HEK293 (cell line): ENCODE measurements at regions not wholly inside any gene's neighbourhood (a gene's known extent, or its start where the extent isn't known, plus 50 kb on each side); places are given as distances from the start of the nearest gene placed in this dataset.

ENCODE experiments used
- CTCF ChIA-PET: fragments of 350-600 bp; formaldehyde crosslinking; extraction: SDS; loops from one replicate; lab custom pipeline; 2021; ENCODE audit warnings: antibody characterized with exemption; lab: Yijun Ruan, JAX
- POLR2A ChIA-PET: fragments of 300-600 bp; formaldehyde crosslinking; extraction: SDS; loops from one replicate; lab custom pipeline; 2020; ENCODE audit warnings: antibody characterized with exemption, inconsistent platforms; lab: Yijun Ruan, JAX
- H3K27ac ChIP-seq: fragments of 200-500 bp; sonication (Bioruptor generic); 2 replicates; pipeline ENCODE4 v1.5.1; 2014; ENCODE audit warnings: low read depth, low read length, control low read depth, inconsistent platforms; ENCODE audit errors: extremely low read depth
- H3K36me3 ChIP-seq, 2 experiments: fragments of 200-500 bp in 1 of 2; sonication (Bioruptor generic) in 1 of 2; 1 replicate in 1 of 2; 2 replicates in 1 of 2; pipeline ENCODE4 v1.5.1; 2014 to 2017; ENCODE audit warnings: inconsistent platforms in 2 of 2, low read length in 2 of 2; ENCODE audit not compliant: control insufficient read depth in 2 of 2, insufficient read depth in 1 of 2
- H3K4me1 ChIP-seq: fragments of 200-500 bp; sonication (Bioruptor generic); 2 replicates; pipeline ENCODE4 v1.5.1; 2014; ENCODE audit warnings: mild to moderate bottlenecking, low read length, inconsistent platforms; ENCODE audit not compliant: control insufficient read depth, insufficient read depth
- H3K4me3 ChIP-seq: 2 replicates; pipeline ENCODE4 v1.5.1; 2011; ENCODE audit warnings: low read depth, mild to moderate bottlenecking, control low read depth, low read length, moderate library complexity
- H3K9me3 ChIP-seq: fragments of 200-500 bp; sonication (Bioruptor generic); 2 replicates; pipeline ENCODE4 v1.5.1; 2014; ENCODE audit warnings: low read depth, low read length, inconsistent platforms; ENCODE audit not compliant: control insufficient read depth, insufficient read depth
- BCL6B ChIP-seq: fragments of 450-650 bp; formaldehyde crosslinking; IDR thresholded peaks from 2 replicates; pipeline ENCODE4 v1.5.1; 2017; ENCODE audit warnings: missing biosample characterization, missing genetic modification characterization
- ELK4 ChIP-seq: IDR thresholded peaks from 2 replicates; pipeline ENCODE4 v1.6.1; 2011; ENCODE audit warnings: mild to moderate bottlenecking, low read depth, low read length, borderline replicate concordance
- IKZF3 ChIP-seq: fragments of 450-650 bp; IDR thresholded peaks from 2 replicates; pipeline ENCODE4 v1.5.0; 2018; ENCODE audit warnings: missing biosample characterization, mild to moderate bottlenecking, missing genetic modification characterization, moderate library complexity
- MEIS1 ChIP-seq: sonication (generic); formaldehyde crosslinking; IDR thresholded peaks from 2 replicates; pipeline ENCODE4 v1.8.1; 2022; ENCODE audit warnings: missing genetic modification reagents, mild to moderate bottlenecking, borderline replicate concordance
- SALL2 ChIP-seq: fragments of 450-650 bp; formaldehyde crosslinking; IDR thresholded peaks from 2 replicates; pipeline ENCODE4 v1.5.0; 2017; ENCODE audit warnings: missing biosample characterization, mild to moderate bottlenecking, missing genetic modification characterization, borderline replicate concordance
- TRIM28 ChIP-seq: IDR thresholded peaks from 2 replicates; pipeline ENCODE4 v1.6.1; 2011; ENCODE audit warnings: low read length, control low read depth, borderline replicate concordance
- WT1 ChIP-seq: fragments of 450-650 bp; formaldehyde crosslinking; IDR thresholded peaks from 2 replicates; pipeline ENCODE4 v1.5.1; 2016; ENCODE audit warnings: missing biosample characterization, missing genetic modification characterization
- ZBTB1 ChIP-seq: fragments of 450-650 bp; formaldehyde crosslinking; IDR thresholded peaks from 2 replicates; pipeline ENCODE4 v1.5.1; 2016; ENCODE audit warnings: missing biosample characterization, missing genetic modification characterization
- ZBTB8A ChIP-seq: fragments of 450-650 bp; formaldehyde crosslinking; IDR thresholded peaks from 2 replicates; pipeline ENCODE4 v1.5.1; 2016; ENCODE audit warnings: missing biosample characterization, missing genetic modification characterization
- ZNF112 ChIP-seq: fragments of 450-650 bp; formaldehyde crosslinking; IDR thresholded peaks from 2 replicates; pipeline ENCODE4 v1.5.0; 2017; ENCODE audit warnings: missing biosample characterization, missing genetic modification characterization
- ZNF140 ChIP-seq: fragments of 450-650 bp; formaldehyde crosslinking; IDR thresholded peaks from 2 replicates; pipeline ENCODE4 v1.5.1; 2016; ENCODE audit warnings: missing biosample characterization, missing genetic modification characterization
- ZNF202 ChIP-seq: fragments of 450-650 bp; formaldehyde crosslinking; IDR thresholded peaks from 2 replicates; pipeline ENCODE4 v1.5.1; 2016; ENCODE audit warnings: missing biosample characterization, missing genetic modification characterization, borderline replicate concordance
- ZNF221 ChIP-seq: fragments of 450-650 bp; formaldehyde crosslinking; IDR thresholded peaks from 2 replicates; pipeline ENCODE4 v1.5.1; 2017; ENCODE audit warnings: missing biosample characterization, missing genetic modification characterization, borderline replicate concordance
- ZNF223 ChIP-seq: fragments of 450-650 bp; formaldehyde crosslinking; IDR thresholded peaks from 2 replicates; pipeline ENCODE4 v1.5.1; 2016; ENCODE audit warnings: missing biosample characterization, missing genetic modification characterization
- ZNF24 ChIP-seq: fragments of 450-650 bp; formaldehyde crosslinking; IDR thresholded peaks from 2 replicates; pipeline ENCODE4 v1.5.1; 2016; ENCODE audit warnings: missing biosample characterization, missing genetic modification characterization
- ZNF292 ChIP-seq: fragments of 450-650 bp; formaldehyde crosslinking; IDR thresholded peaks from 2 replicates; pipeline ENCODE4 v1.5.1; 2016; ENCODE audit warnings: low read depth, missing biosample characterization, missing genetic modification characterization, borderline replicate concordance
- ZNF311 ChIP-seq: fragments of 450-650 bp; formaldehyde crosslinking; IDR thresholded peaks from 2 replicates; pipeline ENCODE4 v1.5.1; 2017; ENCODE audit warnings: missing biosample characterization, missing genetic modification characterization, borderline replicate concordance
- ZNF335 ChIP-seq: fragments of 450-650 bp; formaldehyde crosslinking; conservative IDR thresholded peaks from 2 replicates; pipeline ENCODE4 v1.5.1; 2016; ENCODE audit warnings: missing biosample characterization, missing genetic modification characterization
- ZNF423 ChIP-seq: fragments of 450-650 bp; formaldehyde crosslinking; IDR thresholded peaks from 2 replicates; pipeline ENCODE4 v1.5.1; 2016; ENCODE audit warnings: missing biosample characterization, missing genetic modification characterization
- ZNF433 ChIP-seq: fragments of 450-650 bp; formaldehyde crosslinking; IDR thresholded peaks from 2 replicates; pipeline ENCODE4 v1.5.1; 2016; ENCODE audit warnings: missing biosample characterization, missing genetic modification characterization, low read depth
- ZNF571 ChIP-seq: fragments of 450-650 bp; formaldehyde crosslinking; IDR thresholded peaks from 2 replicates; pipeline ENCODE4 v1.5.0; 2017; ENCODE audit warnings: missing biosample characterization, missing genetic modification characterization
- ZNF670 ChIP-seq: fragments of 450-650 bp; formaldehyde crosslinking; IDR thresholded peaks from 2 replicates; pipeline ENCODE4 v1.5.1; 2016; ENCODE audit warnings: missing biosample characterization, missing genetic modification characterization, low read depth
- ZNF768 ChIP-seq: fragments of 450-650 bp; formaldehyde crosslinking; IDR thresholded peaks from 2 replicates; pipeline ENCODE4 v1.5.1; 2018; ENCODE audit warnings: missing biosample characterization, mild to moderate bottlenecking, missing genetic modification characterization
- ZNF843 ChIP-seq: fragments of 450-650 bp; formaldehyde crosslinking; IDR thresholded peaks from 2 replicates; pipeline ENCODE4 v1.5.1; 2016; ENCODE audit warnings: missing biosample characterization, missing genetic modification characterization
- ZSCAN30 ChIP-seq: fragments of 450-650 bp; IDR thresholded peaks from 2 replicates; pipeline ENCODE4 v1.5.1; 2018; ENCODE audit warnings: missing biosample characterization, mild to moderate bottlenecking, missing genetic modification characterization, moderate library complexity
- ZSCAN5A ChIP-seq: fragments of 450-650 bp; formaldehyde crosslinking; IDR thresholded peaks from 2 replicates; pipeline ENCODE4 v1.5.1; 2016; ENCODE audit warnings: missing biosample characterization, missing genetic modification characterization
- TF ChIP-seq, protein P1 (sequence below): fragments of 450-650 bp; formaldehyde crosslinking; IDR thresholded peaks from 2 replicates; pipeline ENCODE4 v1.5.1; 2017; ENCODE audit warnings: missing biosample characterization, missing genetic modification characterization
- TF ChIP-seq, protein P2 (sequence below): fragments of 450-650 bp; IDR thresholded peaks from 2 replicates; pipeline ENCODE4 v1.5.1; 2018; ENCODE audit warnings: missing biosample characterization, mild to moderate bottlenecking, missing genetic modification characterization

DNA sequence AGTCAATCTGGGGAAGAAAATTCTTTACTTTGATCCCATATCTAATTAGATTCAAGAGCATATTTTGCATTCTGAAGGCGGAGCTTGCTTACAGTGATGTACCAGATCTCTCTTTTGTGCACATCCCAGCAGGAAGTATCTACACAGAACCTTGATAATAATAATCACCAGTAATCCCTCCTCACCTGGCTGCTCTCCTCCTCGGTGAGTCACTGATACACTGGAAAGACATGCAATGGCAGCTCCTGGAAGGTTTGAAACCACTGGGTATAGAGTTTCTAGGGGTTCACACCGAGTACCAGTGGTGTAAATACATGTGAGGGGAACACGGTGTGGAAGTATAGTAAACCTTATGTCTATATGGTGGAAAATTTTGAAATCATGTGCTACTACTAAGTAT is 205.5 kb upstream of the TARS1 start:
- ChIA-PET CTCF (no interaction called here), POLR2A (no interaction called here)
- TF ChIP-seq, protein P1, sequence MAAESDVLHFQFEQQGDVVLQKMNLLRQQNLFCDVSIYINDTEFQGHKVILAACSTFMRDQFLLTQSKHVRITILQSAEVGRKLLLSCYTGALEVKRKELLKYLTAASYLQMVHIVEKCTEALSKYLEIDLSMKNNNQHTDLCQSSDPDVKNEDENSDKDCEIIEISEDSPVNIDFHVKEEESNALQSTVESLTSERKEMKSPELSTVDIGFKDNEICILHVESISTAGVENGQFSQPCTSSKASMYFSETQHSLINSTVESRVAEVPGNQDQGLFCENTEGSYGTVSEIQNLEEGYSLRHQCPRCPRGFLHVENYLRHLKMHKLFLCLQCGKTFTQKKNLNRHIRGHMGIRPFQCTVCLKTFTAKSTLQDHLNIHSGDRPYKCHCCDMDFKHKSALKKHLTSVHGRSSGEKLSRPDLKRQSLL (tag by site-specific recombination) = no peak
- no peak for TF ChIP-seq ZNF223
- TF ChIP-seq ZNF423 = no peak
- no peak for TF ChIP-seq IKZF3 (tag by site-specific recombination)
- no peak for TF ChIP-seq TRIM28
- TF ChIP-seq ZSCAN5A (tag by site-specific recombination) = no peak
- TF ChIP-seq, protein P2, sequence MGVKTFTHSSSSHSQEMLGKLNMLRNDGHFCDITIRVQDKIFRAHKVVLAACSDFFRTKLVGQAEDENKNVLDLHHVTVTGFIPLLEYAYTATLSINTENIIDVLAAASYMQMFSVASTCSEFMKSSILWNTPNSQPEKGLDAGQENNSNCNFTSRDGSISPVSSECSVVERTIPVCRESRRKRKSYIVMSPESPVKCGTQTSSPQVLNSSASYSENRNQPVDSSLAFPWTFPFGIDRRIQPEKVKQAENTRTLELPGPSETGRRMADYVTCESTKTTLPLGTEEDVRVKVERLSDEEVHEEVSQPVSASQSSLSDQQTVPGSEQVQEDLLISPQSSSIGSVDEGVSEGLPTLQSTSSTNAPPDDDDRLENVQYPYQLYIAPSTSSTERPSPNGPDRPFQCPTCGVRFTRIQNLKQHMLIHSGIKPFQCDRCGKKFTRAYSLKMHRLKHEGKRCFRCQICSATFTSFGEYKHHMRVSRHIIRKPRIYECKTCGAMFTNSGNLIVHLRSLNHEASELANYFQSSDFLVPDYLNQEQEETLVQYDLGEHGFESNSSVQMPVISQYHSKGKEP (tag by site-specific recombination) = no peak
- TF ChIP-seq ZBTB1 (tag by site-specific recombination) = no peak
- no peak for TF ChIP-seq ZNF221 (tag by site-specific recombination)
- no peak for TF ChIP-seq ZNF571 (tag by site-specific recombination)
- no peak for TF ChIP-seq ZNF292 (tag by site-specific recombination)
- TF ChIP-seq ZNF140 = no peak
- no peak for TF ChIP-seq BCL6B (tag by site-specific recombination)
- TF ChIP-seq ZNF768 (tag by site-specific recombination) = no peak
- no peak for TF ChIP-seq ZNF335 (tag by site-specific recombination)
- TF ChIP-seq MEIS1 (CRISPR knock-in tag) = no peak
- no peak for TF ChIP-seq ZNF843 (tag by site-specific recombination)
- no peaks in the 10 kb centered on the region for H3K9me3 ChIP-seq
- no peak overlapping the region for H3K4me3 ChIP-seq
- no peak overlapping the region for H3K27ac ChIP-seq
- no peaks in the 10 kb centered on the region for H3K36me3 ChIP-seq
- H3K4me1 ChIP-seq = peaks cover 34% of the 10 kb centered on the region

DNA sequence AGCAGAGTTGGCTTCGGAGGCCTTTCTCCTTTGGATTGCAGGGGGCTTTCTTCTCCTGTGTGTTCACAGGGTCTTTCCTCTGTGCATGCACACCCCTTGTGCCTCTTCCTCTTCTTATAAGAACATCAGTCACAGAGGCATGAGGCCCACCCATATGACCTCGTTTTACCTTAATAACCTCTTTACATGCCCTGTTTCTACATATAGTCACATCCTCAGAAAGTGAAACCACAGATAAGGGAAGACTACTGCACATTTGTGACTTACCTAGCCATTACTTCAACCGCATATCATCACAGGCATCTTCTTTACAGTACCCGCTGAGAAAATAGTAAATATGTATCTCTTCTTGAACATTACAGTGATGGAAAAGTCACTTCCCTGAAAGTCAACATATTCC is 204.9 kb upstream of the TARS1 start:
- peaks cover 29% of the 10 kb centered on the region for H3K4me1 ChIP-seq
- CTCF ChIA-PET = no interaction called here
- no peak overlapping the region for H3K27ac ChIP-seq
- H3K9me3 ChIP-seq = no peaks in the 10 kb centered on the region
- no peak overlapping the region for H3K4me3 ChIP-seq
- POLR2A ChIA-PET = no interaction called here
- TF ChIP-seq TRIM28 (no peak), SALL2 (tag by site-specific recombination) (no peak), ELK4 (no peak), ZNF202 (tag by site-specific recombination) (no peak), ZBTB8A (tag by site-specific recombination) (no peak), ZNF311 (no peak), ZSCAN30 (no peak), ZNF112 (tag by site-specific recombination) (no peak), WT1 (tag by site-specific recombination) (no peak), ZNF670 (tag by site-specific recombination) (no peak), ZNF433 (tag by site-specific recombination) (no peak), ZNF24 (tag by site-specific recombination) (no peak)
- TF ChIP-seq, all 188 proteins: peak for 0
- H3K36me3 ChIP-seq = no peaks in the 10 kb centered on the region
